H1 (cell line): ENCODE measurements at regions not wholly inside any gene's neighbourhood (a gene's known extent, or its start where the extent isn't known, plus 50 kb on each side); places are given as distances from the start of the nearest gene placed in this dataset.

Experiments used
- CTCF ChIA-PET: fragments of 300-600 bp; sonication (Branson Sonifier 250); formaldehyde crosslinking; loops from one replicate; lab custom pipeline; 2021; ENCODE audit not compliant: partially characterized antibody; lab: Charles Lee
- POLR2A ChIA-PET: fragments of 300-600 bp; sonication (Branson Sonifier 250); formaldehyde crosslinking; loops from one replicate; lab custom pipeline; 2021; ENCODE audit warnings: inconsistent platforms; ENCODE audit not compliant: partially characterized antibody; lab: Charles Lee
- DNase-seq, 2 experiments: peaks; one replicate each; pipeline versions ENCODE4 v3.0.0 to v3.0.0-alpha.2; 2010 to 2022; ENCODE audit warnings: low spot score in 2 of 2, low read depth in 1 of 2, mixed read lengths in 1 of 2
- FAIRE-seq: peaks from 2 replicates; lab custom pipeline; 2011; peaks lifted over from hg19 to GRCh38; lab: Jason Lieb, UNC
- H2AFZ ChIP-seq: 2 replicates; pipeline ENCODE4 v1.8.1; 2012; ENCODE audit warnings: low read length, inconsistent platforms
- H2AK5ac ChIP-seq: 2 replicates; pipeline ENCODE4 v1.6.1; 2013; ENCODE audit warnings: low read depth, low read length
- H2BK120ac ChIP-seq: replicated peaks from 2 replicates; pipeline ENCODE3; 2013; ENCODE audit warnings: low read depth, low read length, inconsistent platforms
- H2BK12ac ChIP-seq: 2 replicates; pipeline ENCODE4 v1.6.1; 2013; ENCODE audit warnings: low read depth, low read length
- H2BK15ac ChIP-seq: 2 replicates; pipeline ENCODE4 v1.6.1; 2013; ENCODE audit warnings: low read length
- H2BK20ac ChIP-seq: 2 replicates; pipeline ENCODE4 v1.6.1; 2013; ENCODE audit warnings: low read length
- H2BK5ac ChIP-seq: 2 replicates; pipeline ENCODE4 v1.6.1; 2013; ENCODE audit warnings: low read depth, low read length
- H3K14ac ChIP-seq: 2 replicates; pipeline ENCODE4 v1.6.1; 2013; ENCODE audit warnings: inconsistent platforms; ENCODE audit not compliant: insufficient read length
- H3K18ac ChIP-seq: 2 replicates; pipeline ENCODE4 v1.6.1; 2013; ENCODE audit warnings: low read length; ENCODE audit errors: extremely low read depth
- H3K23ac ChIP-seq: 2 replicates; pipeline ENCODE4 v1.6.1; 2013; ENCODE audit warnings: inconsistent platforms; ENCODE audit not compliant: insufficient read length
- H3K23me2 ChIP-seq: 2 replicates; pipeline ENCODE4 v1.6.1; 2013; ENCODE audit warnings: low read depth, low read length
- H3K27ac ChIP-seq: 2 replicates; pipeline ENCODE4 v1.6.1; 2011; ENCODE audit warnings: low read depth, low read length, inconsistent platforms
- H3K27me3 ChIP-seq, 4 experiments: replicated peaks in 1 of 4; 1 replicate in 1 of 4; 2 replicates in 3 of 4; pipeline versions ENCODE4 v1.6.1 to v1.8.1; 2011 to 2013; ENCODE audit warnings: low read length in 3 of 4, mild to moderate bottlenecking in 3 of 4, inconsistent platforms in 2 of 4, mixed read lengths in 2 of 4, moderate library complexity in 1 of 4; ENCODE audit not compliant: control insufficient read depth in 3 of 4, insufficient read depth in 3 of 4; ENCODE audit errors: extremely low read depth in 1 of 4
- H3K36me3 ChIP-seq, 4 experiments: 2 replicates each; pipeline versions ENCODE4 v1.6.1 to v1.8.1; 2011 to 2013; ENCODE audit warnings: mild to moderate bottlenecking in 4 of 4, low read length in 3 of 4, moderate library complexity in 2 of 4, control low read depth in 1 of 4, inconsistent platforms in 1 of 4; ENCODE audit not compliant: insufficient read depth in 4 of 4, control insufficient read depth in 2 of 4
- H3K4ac ChIP-seq: replicated peaks from 2 replicates; pipeline ENCODE3; 2013; ENCODE audit warnings: low read length, low read depth, mixed read lengths, inconsistent platforms; ENCODE audit not compliant: insufficient read length
- H3K4me1 ChIP-seq, 4 experiments: replicated peaks in 1 of 4; 1 replicate in 1 of 4; 2 replicates in 3 of 4; pipeline versions ENCODE4 v1.6.1 to v1.8.1; 2011 to 2013; ENCODE audit warnings: low read length in 3 of 4, inconsistent platforms in 2 of 4, mixed read lengths in 1 of 4; ENCODE audit not compliant: insufficient read depth in 4 of 4, control insufficient read depth in 3 of 4
- H3K4me2 ChIP-seq, 2 experiments: 2 replicates each; pipeline versions ENCODE4 v1.6.1 to v1.8.1; 2011 to 2013; ENCODE audit warnings: low read depth in 2 of 2, low read length in 2 of 2, control low read depth in 1 of 2, inconsistent platforms in 1 of 2, mild to moderate bottlenecking in 1 of 2; ENCODE audit not compliant: insufficient read depth in 1 of 2
- H3K4me3 ChIP-seq, 4 experiments: fragments of 200-600, 300-600 bp in 1 of 4; sonication (generic), shearing (Covaris generic), sonication (Bioruptor Twin) in 1 of 4; 2 replicates each; pipeline versions ENCODE4 v1.5.1 to v1.8.1; 2011 to 2016; ENCODE audit warnings: low read length in 4 of 4, low read depth in 3 of 4, control low read depth in 2 of 4, inconsistent platforms in 2 of 4, mild to moderate bottlenecking in 2 of 4, mixed read lengths in 1 of 4, moderate library complexity in 1 of 4; ENCODE audit not compliant: insufficient read depth in 2 of 4; ENCODE audit errors: extremely low read depth in 1 of 4
- H3K56ac ChIP-seq: replicated peaks from 2 replicates; pipeline ENCODE3; 2013; ENCODE audit warnings: low read depth, mild to moderate bottlenecking, mixed read lengths, low read length, inconsistent platforms; ENCODE audit not compliant: insufficient read length
- H3K79me1 ChIP-seq: 2 replicates; pipeline ENCODE4 v1.6.1; 2013; ENCODE audit warnings: low read depth, low read length, control low read depth
- H3K79me2 ChIP-seq, 2 experiments: 2 replicates each; pipeline versions ENCODE4 v1.6.1 to v1.8.1; 2012 to 2013; ENCODE audit warnings: low read length in 2 of 2, mild to moderate bottlenecking in 2 of 2, inconsistent platforms in 1 of 2; ENCODE audit not compliant: insufficient read depth in 2 of 2, control insufficient read depth in 1 of 2
- H3K9ac ChIP-seq, 4 experiments: replicated peaks in 1 of 4; 1 replicate in 1 of 4; 2 replicates in 3 of 4; pipeline versions ENCODE4 v1.6.1 to v1.8.1; 2011 to 2013; ENCODE audit warnings: low read depth in 3 of 4, low read length in 3 of 4, control low read depth in 2 of 4, mild to moderate bottlenecking in 2 of 4, moderate library complexity in 2 of 4, inconsistent platforms in 1 of 4; ENCODE audit errors: extremely low read depth in 1 of 4
- H3K9me3 ChIP-seq, 2 experiments: 2 replicates each; pipeline versions ENCODE4 v1.6.1 to v1.8.1; 2012 to 2013; ENCODE audit warnings: mild to moderate bottlenecking in 2 of 2, moderate library complexity in 2 of 2, control low read depth in 1 of 2, inconsistent platforms in 1 of 2, low read depth in 1 of 2, low read length in 1 of 2, mixed read lengths in 1 of 2; ENCODE audit not compliant: insufficient read depth in 2 of 2
- H4K20me1 ChIP-seq, 2 experiments: replicated peaks in 1 of 2; 2 replicates each; pipeline versions ENCODE3 to v1.8.1; 2011 to 2013; ENCODE audit warnings: inconsistent platforms in 2 of 2, low read length in 2 of 2, mild to moderate bottlenecking in 1 of 2; ENCODE audit not compliant: insufficient read depth in 2 of 2, control insufficient read depth in 1 of 2
- H4K5ac ChIP-seq: 2 replicates; pipeline ENCODE4 v1.6.1; 2013; ENCODE audit warnings: low read length, low read depth, mixed read lengths, inconsistent platforms; ENCODE audit not compliant: insufficient read length
- H4K8ac ChIP-seq: 2 replicates; pipeline ENCODE4 v1.8.0; 2013; ENCODE audit warnings: mild to moderate bottlenecking, moderate library complexity, low read length, inconsistent platforms; ENCODE audit not compliant: insufficient read depth; ENCODE audit errors: extremely low read depth
- H4K91ac ChIP-seq: replicated peaks from 2 replicates; pipeline ENCODE3; 2013; ENCODE audit warnings: low read length, mixed read lengths, inconsistent platforms; ENCODE audit not compliant: insufficient read length
- BACH1 ChIP-seq: IDR thresholded peaks from 2 replicates; pipeline ENCODE4 v1.6.1; 2012; ENCODE audit warnings: low read length, improper control_type of control experiment
- BCL11A ChIP-seq, 2 experiments: IDR thresholded peaks; one replicate each; pipeline ENCODE4 v1.6.1; 2011; ENCODE audit warnings: low read depth in 2 of 2, low read length in 2 of 2, mild to moderate bottlenecking in 2 of 2
- CBX8 ChIP-seq: fragments of 300-800, 300-1000 bp; sonication (generic); IDR thresholded peaks from 2 replicates; pipeline ENCODE4 v1.7.1; 2016; ENCODE audit warnings: low read depth, low read length, borderline replicate concordance
- CEBPB ChIP-seq: IDR thresholded peaks from 2 replicates; pipeline ENCODE4 v1.6.1; 2012; ENCODE audit warnings: low read depth, low read length
- CTBP2 ChIP-seq: IDR thresholded peaks from 2 replicates; pipeline ENCODE4 v1.7.0; 2011; ENCODE audit warnings: borderline replicate concordance, mild to moderate bottlenecking, moderate library complexity, mixed read lengths, low read length; ENCODE audit not compliant: insufficient read depth, insufficient read length
- EGR1 ChIP-seq: IDR thresholded peaks from 2 replicates; pipeline ENCODE4 v1.6.1; 2011; ENCODE audit warnings: low read depth, low read length, borderline replicate concordance
- GABPA ChIP-seq: IDR thresholded peaks from 2 replicates; pipeline ENCODE4 v1.6.1; 2011; ENCODE audit warnings: mild to moderate bottlenecking, low read length, moderate library complexity, borderline replicate concordance; ENCODE audit not compliant: insufficient read depth
- GTF2F1 ChIP-seq: IDR thresholded peaks from 2 replicates; pipeline ENCODE4 v1.6.1; 2012; ENCODE audit warnings: low read depth, low read length, improper control_type of control experiment, borderline replicate concordance
- NRF1 ChIP-seq: IDR thresholded peaks from 2 replicates; pipeline ENCODE4 v1.6.1; 2011; ENCODE audit warnings: mild to moderate bottlenecking, low read depth, low read length, improper control_type of control experiment
- PHF8 ChIP-seq: fragments of 200-600 bp; sonication (generic); conservative IDR thresholded peaks from 2 replicates; pipeline ENCODE4 v1.7.1; 2012; ENCODE audit warnings: low read depth, mild to moderate bottlenecking, inconsistent platforms, low read length, moderate library complexity
- SP1 ChIP-seq: IDR thresholded peaks from 2 replicates; pipeline ENCODE4 v1.6.1; 2011; ENCODE audit warnings: low read depth, low read length
- SP2 ChIP-seq: IDR thresholded peaks from 2 replicates; pipeline ENCODE4 v1.6.1; 2012; ENCODE audit warnings: mild to moderate bottlenecking, low read length, inconsistent platforms
- SP4 ChIP-seq: IDR thresholded peaks from 2 replicates; pipeline ENCODE4 v1.6.1; 2012; ENCODE audit warnings: low read length, inconsistent platforms
- SRF ChIP-seq: IDR thresholded peaks from 2 replicates; pipeline ENCODE4 v1.6.1; 2011; ENCODE audit warnings: mild to moderate bottlenecking, low read depth, low read length, moderate library complexity
- TEAD4 ChIP-seq: IDR thresholded peaks from 2 replicates; pipeline ENCODE4 v1.6.1; 2012; ENCODE audit warnings: low read depth, low read length, inconsistent platforms, mixed read lengths
- WGBS, 2 experiments: shearing (Covaris generic) in 1 of 2; methylation state at CpG; one replicate each; pipeline versions ENCODE4 v1.1.6 to v1.1.7; 2013 to 2015; ENCODE audit warnings: low lambda C conversion rate in 2 of 2, mixed read lengths in 2 of 2, inconsistent platforms in 1 of 2, low coverage in 1 of 2, missing lambda C conversion rate in 1 of 2; ENCODE audit not compliant: insufficient replicate concordance in 2 of 2, insufficient coverage in 1 of 2, insufficient read length in 1 of 2; ENCODE audit errors: extremely low coverage in 1 of 2, missing lambda C conversion rate in 1 of 2; 5-methylcytosine and 5-hydroxymethylcytosine counted together
- TF ChIP-seq, protein P1 (sequence below): IDR thresholded peaks from 2 replicates; pipeline ENCODE4 v1.6.1; 2011; ENCODE audit warnings: low read depth, mild to moderate bottlenecking, low read length; ENCODE audit not compliant: insufficient read depth

DNA sequence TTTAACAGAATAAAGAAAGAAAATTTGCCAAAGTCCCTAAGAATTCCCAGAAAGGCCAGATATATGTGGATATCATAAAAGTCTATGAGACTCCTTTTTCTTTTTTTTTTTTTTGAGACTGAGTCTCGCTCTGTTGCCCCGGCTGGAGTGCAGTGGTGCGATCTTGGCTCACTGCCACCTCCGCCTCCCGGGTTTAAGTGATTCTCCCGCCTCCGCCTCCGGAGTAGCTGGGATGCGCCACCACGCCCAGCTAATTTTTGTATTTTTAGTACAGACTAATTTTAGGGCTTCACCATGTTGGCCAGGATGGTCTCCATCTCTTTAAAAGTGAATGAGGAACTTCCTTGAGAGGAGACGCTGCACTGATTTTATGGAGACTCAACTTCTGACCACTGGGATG lies 335.2 kb downstream of the FBXO15 start:
- Histone ChIP-seq H3K18ac (no peak overlapping the region), H4K8ac (no peak overlapping the region), H2AFZ (peak overlapping the region; percentile 67; the same call in 1 of the 2 replicates), H3K9me3 (0 out of 4 replicates have a peak, but pooled peaks cover 0 to 3% of the 10 kb centered on the region in 2 experiments), H2BK15ac (no peak overlapping the region), H3K4me1 (no peaks in the 10 kb centered on the region), H3K4me3 (no peak overlapping the region), H3K4me2 (no peak overlapping the region), H4K5ac (no peak overlapping the region), H2BK120ac (no peak overlapping the region), H3K9ac (no peak overlapping the region), H4K20me1 (no peaks in the 10 kb centered on the region), H2BK5ac (no peak overlapping the region), H3K14ac (no peak overlapping the region), H3K27me3 (no peaks in the 10 kb centered on the region), H3K23ac (no peak overlapping the region), H3K56ac (no peak overlapping the region), H3K27ac (no peak overlapping the region), H3K79me1 (no peaks in the 10 kb centered on the region), H2BK20ac (no peak overlapping the region), H4K91ac (no peak overlapping the region), H2AK5ac (no peak overlapping the region), H3K36me3 (no peaks in the 10 kb centered on the region), H2BK12ac (no peak overlapping the region), H3K79me2 (no peaks in the 10 kb centered on the region), H3K23me2 (no peaks in the 10 kb centered on the region), H3K4ac (no peak overlapping the region)
- 98% methylated on average over 11 of the region's 11 CpGs; no CpG with 5 or more reads in 1 of the 2 experiments for WGBS, 2 experiments
- FAIRE-seq (no peak), DNase-seq (no peak)
- POLR2A ChIA-PET: no interaction called here
- TF ChIP-seq SP2 (no peak), SP1 (no peak), PHF8 (no peak), SRF (no peak), BACH1 (no peak), TEAD4 (no peak), GABPA (no peak), BCL11A (IDR thresholded peaks at IDR 0.05; ENCODE audit: low read depth in 2 of 2, low read length in 2 of 2) (no peak), CBX8 (no peak), CTBP2 (no peak), GTF2F1 (no peak), EGR1 (no peak), CEBPB (no peak), SP4 (no peak), NRF1 (no peak)
- TF ChIP-seq, protein P1, sequence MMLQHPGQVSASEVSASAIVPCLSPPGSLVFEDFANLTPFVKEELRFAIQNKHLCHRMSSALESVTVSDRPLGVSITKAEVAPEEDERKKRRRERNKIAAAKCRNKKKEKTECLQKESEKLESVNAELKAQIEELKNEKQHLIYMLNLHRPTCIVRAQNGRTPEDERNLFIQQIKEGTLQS: no peak
- CTCF ChIA-PET: no interaction called here
